ENCODE measurements at regions not wholly inside any gene's neighbourhood (a gene's known extent, or its start where the extent isn't known, plus 50 kb on each side); places are given as distances from the start of the nearest gene placed in this dataset.

GRCh38 chr3:160052385-160053047 is 63.9 kb downstream of the IL12A start:
- TF ChIP-seq POLR2A (conservative IDR thresholded peaks at IDR 0.05) (no peak), ZNF124 (CRISPR knock-in tag; IDR thresholded peaks at IDR 0.05) (no peak), ZNF740 (CRISPR knock-in tag; IDR thresholded peaks at IDR 0.05) (no peak), ZNF740 (tag; IDR thresholded peaks at IDR 0.05) (no peak), BRF2 (IDR thresholded peaks at IDR 0.05; ENCODE audit: borderline replicate concordance, insufficient read depth, insufficient read length) (no peak)

Measured in K562 (cell line).